ENCODE measurements at regions not wholly inside any gene's neighbourhood (a gene's known extent, or its start where the extent isn't known, plus 50 kb on each side); places are given as distances from the start of the nearest gene placed in this dataset.

- TF ChIP-seq EP300 (IDR thresholded peaks at IDR 0.05): no peak
- TF ChIP-seq, protein P1, sequence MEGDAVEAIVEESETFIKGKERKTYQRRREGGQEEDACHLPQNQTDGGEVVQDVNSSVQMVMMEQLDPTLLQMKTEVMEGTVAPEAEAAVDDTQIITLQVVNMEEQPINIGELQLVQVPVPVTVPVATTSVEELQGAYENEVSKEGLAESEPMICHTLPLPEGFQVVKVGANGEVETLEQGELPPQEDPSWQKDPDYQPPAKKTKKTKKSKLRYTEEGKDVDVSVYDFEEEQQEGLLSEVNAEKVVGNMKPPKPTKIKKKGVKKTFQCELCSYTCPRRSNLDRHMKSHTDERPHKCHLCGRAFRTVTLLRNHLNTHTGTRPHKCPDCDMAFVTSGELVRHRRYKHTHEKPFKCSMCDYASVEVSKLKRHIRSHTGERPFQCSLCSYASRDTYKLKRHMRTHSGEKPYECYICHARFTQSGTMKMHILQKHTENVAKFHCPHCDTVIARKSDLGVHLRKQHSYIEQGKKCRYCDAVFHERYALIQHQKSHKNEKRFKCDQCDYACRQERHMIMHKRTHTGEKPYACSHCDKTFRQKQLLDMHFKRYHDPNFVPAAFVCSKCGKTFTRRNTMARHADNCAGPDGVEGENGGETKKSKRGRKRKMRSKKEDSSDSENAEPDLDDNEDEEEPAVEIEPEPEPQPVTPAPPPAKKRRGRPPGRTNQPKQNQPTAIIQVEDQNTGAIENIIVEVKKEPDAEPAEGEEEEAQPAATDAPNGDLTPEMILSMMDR (IDR thresholded peaks at IDR 0.05): peak; percentile 47 to 64 (median 55)
These were observed 439.2 kb downstream of the MCTP2 start for GRCh38 chr15:94670438-94671034.
